ENCODE measurements at regions not wholly inside any gene's neighbourhood (a gene's known extent, or its start where the extent isn't known, plus 50 kb on each side); places are given as distances from the start of the nearest gene placed in this dataset.

GRCh38 chr6:9890469-9890868 is 524.4 kb downstream of the TFAP2A start:
- Histone ChIP-seq H3K9me3 (ENCODE audit: control insufficient read depth, low read depth, low read length) (no peaks in the 10 kb centered on the region), H2BK120ac (ENCODE audit: low read depth, low read length, poor library complexity, severe bottlenecking) (no peak overlapping the region), H4K5ac (ENCODE audit: insufficient read length, low read depth, low read length) (no peak overlapping the region), H4K8ac (replicated peaks; ENCODE audit: insufficient read length, low read depth, low read length) (no peak overlapping the region), H4K20me1 (ENCODE audit: control insufficient read depth, insufficient read depth, insufficient read length) (no peaks in the 10 kb centered on the region), H2BK12ac (ENCODE audit: insufficient read length, low read depth, low read length) (no peak overlapping the region), H3K4ac (ENCODE audit: low read depth, low read length) (no peak overlapping the region), H2BK20ac (ENCODE audit: low read depth, low read length, poor library complexity, severe bottlenecking) (no peak overlapping the region), H3K23ac (ENCODE audit: insufficient read length, low read depth, low read length) (no peak overlapping the region), H3T11ph (ENCODE audit: low read length) (no peak overlapping the region), H2BK5ac (ENCODE audit: insufficient read length, low read length) (no peak overlapping the region), H3K27ac (ENCODE audit: insufficient read length, low read depth, low read length) (no peak overlapping the region), H3K79me2 (ENCODE audit: insufficient read depth, low read length) (no peaks in the 10 kb centered on the region), H2AK5ac (ENCODE audit: insufficient read length, low read length) (no peak overlapping the region), H3K56ac (ENCODE audit: insufficient read length, low read depth, low read length) (no peak overlapping the region), H4K91ac (ENCODE audit: insufficient read length, low read depth, low read length) (no peak overlapping the region), H3K23me2 (ENCODE audit: insufficient read length, low read depth, low read length, poor library complexity, severe bottlenecking) (no peaks in the 10 kb centered on the region), H3K9ac (ENCODE audit: extremely low read depth, insufficient read length, low read length) (no peak overlapping the region), H3K79me1 (ENCODE audit: insufficient read depth, low read depth, low read length, poor library complexity, severe bottlenecking) (no peaks in the 10 kb centered on the region), H3K27me3 (ENCODE audit: insufficient read depth, low read length) (no peaks in the 10 kb centered on the region), H3K14ac (ENCODE audit: insufficient read depth, low read length) (no peak overlapping the region), H2AFZ (ENCODE audit: low read length) (no peak overlapping the region), H3K4me2 (ENCODE audit: insufficient read depth, insufficient read length, low read length) (no peak overlapping the region), H3K18ac (ENCODE audit: insufficient read length, low read depth, low read length) (no peak overlapping the region), H3K4me1 (ENCODE audit: insufficient read depth, low read length) (no peaks in the 10 kb centered on the region), H2BK15ac (ENCODE audit: low read depth, low read length) (no peak overlapping the region)
- DNase-seq = no peak
- Mint-ChIP-seq H3K4me1 (no peaks in the 10 kb centered on the region), H3K27ac (no peak overlapping the region), H3K36me3 (ENCODE audit: insufficient read depth in 1 of 3, low read depth in 3 of 3) (peaks cover 0 to 3% (median 1%) of the 10 kb centered on the region in 3 experiments; a peak in 2 of 7 replicates), H3K4me3 (no peak overlapping the region), H3K9me3 (peaks cover 5 to 12% of the 10 kb centered on the region in 2 experiments; a peak in 3 of 5 replicates), H3K27me3 (ENCODE audit: low read depth) (no peaks in the 10 kb centered on the region)
- no peak for TF ChIP-seq CTCF (conservative IDR thresholded peaks at IDR 0.05)
- WGBS (ENCODE audit: extremely low coverage, insufficient read length, low lambda C conversion rate) = no CpG with 5 or more reads among the region's 3 CpGs

Data from H9 (cell line).